ENCODE measurements at regions not wholly inside any gene's neighbourhood (a gene's known extent, or its start where the extent isn't known, plus 50 kb on each side); places are given as distances from the start of the nearest gene placed in this dataset.

DNA sequence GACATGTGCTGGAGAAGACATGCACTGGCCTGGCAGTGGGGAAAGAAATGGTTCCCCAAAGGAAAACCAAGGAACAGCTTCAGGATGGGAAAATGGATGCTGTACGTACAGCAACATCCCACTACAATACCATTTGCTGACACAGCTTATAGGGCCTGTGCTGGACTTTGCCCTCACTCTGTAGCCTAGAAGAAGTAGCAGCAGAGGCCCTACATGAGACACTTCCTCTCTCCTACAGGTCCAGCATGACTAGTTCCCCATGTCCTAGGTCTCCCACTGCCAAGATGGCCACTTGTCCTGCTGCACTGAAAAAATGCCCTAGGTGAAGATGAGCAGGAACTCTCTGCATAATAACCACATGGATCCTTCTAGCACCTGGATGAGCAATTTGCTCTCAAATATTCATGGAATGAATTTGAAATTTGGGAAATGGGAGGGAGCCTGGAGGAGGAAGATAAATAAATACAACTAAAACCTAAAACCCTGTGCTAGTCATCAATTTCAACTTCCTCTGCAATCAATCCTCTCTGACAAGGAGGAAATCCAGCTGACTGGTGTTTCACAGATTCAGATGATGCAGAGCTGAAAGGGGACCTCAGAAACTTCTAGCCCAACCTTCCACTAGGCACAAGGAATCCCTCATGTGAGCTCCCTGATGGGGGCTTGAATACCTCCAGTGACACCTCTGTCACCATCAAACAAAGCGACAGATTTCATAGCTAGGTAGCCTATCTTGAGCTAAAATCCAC is 514.3 kb upstream of the PPP2R3A start:
- no peak for DNase-seq

DNA sequence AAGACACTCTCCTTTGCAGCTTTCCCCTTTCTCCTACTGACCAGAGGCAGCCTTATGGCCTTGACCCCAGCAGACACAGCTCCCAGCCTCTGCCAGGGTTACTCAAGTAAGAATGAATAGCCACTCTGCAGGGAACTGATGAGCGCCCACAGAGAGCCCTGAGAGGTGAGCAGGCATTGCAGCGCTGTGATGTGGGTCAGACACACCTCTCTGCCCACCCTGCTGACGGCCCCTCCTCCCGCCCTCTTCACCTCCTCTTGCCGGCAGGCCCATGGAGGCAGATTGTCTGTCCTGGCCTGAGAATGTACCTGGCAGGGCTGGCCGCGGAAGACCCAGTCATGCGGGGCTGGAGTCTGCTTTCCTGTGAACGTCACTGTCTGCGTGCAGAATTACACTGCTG is 512.6 kb upstream of the PPP2R3A start:
- ATAC-seq (no peak), DNase-seq (no peak)
- intact Hi-C loops (cut with DNase I): no loop called here
- Histone ChIP-seq H3K27me3 (peaks cover 11% of the 10 kb centered on the region), H3K4me3 (no peak overlapping the region), H3K9me3 (no peaks in the 10 kb centered on the region), H3K27ac (no peak overlapping the region), H3K4me1 (no peaks in the 10 kb centered on the region), H3K36me3 (no peaks in the 10 kb centered on the region)
- no peak for TF ChIP-seq CTCF (IDR thresholded peaks at IDR 0.05)

More for the DNA sequence above, 514.3 kb upstream of the PPP2R3A start:
- H3K27ac ChIP-seq: no peak overlapping the region
- H3K9me3 ChIP-seq: no peaks in the 10 kb centered on the region
- no peak for ATAC-seq
- H3K4me1 ChIP-seq: no peaks in the 10 kb centered on the region
- H3K36me3 ChIP-seq: no peaks in the 10 kb centered on the region
- peaks cover 3% of the 10 kb centered on the region for H3K27me3 ChIP-seq
- TF ChIP-seq CTCF (IDR thresholded peaks at IDR 0.05): no peak
- H3K4me3 ChIP-seq: no peak overlapping the region
- intact Hi-C loops (cut with DNase I): no loop called here

DNA sequence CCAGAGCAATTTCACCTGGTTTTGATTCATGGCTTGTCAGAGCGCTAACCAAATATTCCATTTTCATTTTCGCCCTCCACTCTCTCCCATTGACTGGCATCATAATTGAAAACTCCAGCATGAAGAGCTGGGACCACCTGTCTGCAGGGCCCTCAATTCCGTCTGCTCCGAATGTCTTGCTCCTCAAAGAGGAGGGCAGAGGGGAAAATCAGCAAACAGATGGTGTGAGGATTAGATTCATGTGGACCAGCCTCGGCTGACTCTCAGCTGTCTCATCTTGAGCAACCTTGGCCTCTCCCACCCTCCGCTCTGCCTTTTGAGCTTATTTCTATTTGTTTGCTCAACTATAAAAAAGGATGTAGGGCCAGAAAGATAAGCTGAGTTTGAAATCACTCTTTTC is 512.2 kb upstream of the PPP2R3A start:
- no peak overlapping the region for H3K4me3 ChIP-seq
- TF ChIP-seq CTCF (IDR thresholded peaks at IDR 0.05): no peak
- ATAC-seq (no peak), DNase-seq (no peak)
- no peaks in the 10 kb centered on the region for H3K36me3 ChIP-seq
- no peak overlapping the region for H3K27ac ChIP-seq
- no peaks in the 10 kb centered on the region for H3K9me3 ChIP-seq
- no peaks in the 10 kb centered on the region for H3K4me1 ChIP-seq
- intact Hi-C loops (cut with DNase I): no loop called here
- H3K27me3 ChIP-seq: peaks cover 11% of the 10 kb centered on the region

DNA sequence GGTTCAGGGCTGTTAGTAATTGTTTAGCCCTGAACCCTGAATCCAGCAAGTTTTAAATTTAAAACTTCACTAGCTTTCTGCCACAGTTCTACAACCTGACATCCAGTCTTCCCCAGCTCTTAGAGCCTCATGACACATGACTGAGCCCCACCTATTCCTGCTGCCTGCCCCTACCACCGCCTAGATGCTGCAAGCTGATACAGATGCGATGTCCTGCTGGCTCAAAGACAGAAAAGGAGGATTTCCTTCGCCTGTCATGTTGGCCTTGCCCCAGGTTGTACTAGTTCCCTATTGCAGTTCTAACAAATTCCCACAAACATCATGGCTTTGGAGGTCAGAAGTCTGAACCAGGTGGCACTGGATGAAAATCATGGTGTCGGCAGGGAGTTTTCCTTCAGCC is 510.6 kb upstream of the PPP2R3A start:
- ATAC-seq (no peak), DNase-seq (no peak)
- Histone ChIP-seq H3K4me1 (no peaks in the 10 kb centered on the region), H3K36me3 (no peaks in the 10 kb centered on the region), H3K9me3 (no peaks in the 10 kb centered on the region), H3K27me3 (peaks cover 11% of the 10 kb centered on the region), H3K27ac (no peak overlapping the region), H3K4me3 (no peak overlapping the region)
- intact Hi-C loops (cut with DNase I): no loop called here
- no peak for TF ChIP-seq CTCF (IDR thresholded peaks at IDR 0.05)

GRCh38 chr3:135456108-135456790 is 509.3 kb upstream of the PPP2R3A start:
- DNase-seq (no peak), ATAC-seq (no peak)
- Histone ChIP-seq H3K9me3 (no peaks in the 10 kb centered on the region), H3K27me3 (peaks cover 11% of the 10 kb centered on the region), H3K4me1 (no peaks in the 10 kb centered on the region), H3K36me3 (no peaks in the 10 kb centered on the region), H3K4me3 (no peak overlapping the region), H3K27ac (no peak overlapping the region)
- TF ChIP-seq CTCF (IDR thresholded peaks at IDR 0.05): no peak
- intact Hi-C loops (cut with DNase I): no loop called here
